HG02870 (cell line): ENCODE measurements at regions not wholly inside any gene's neighbourhood (a gene's known extent, or its start where the extent isn't known, plus 50 kb on each side); places are given as distances from the start of the nearest gene placed in this dataset.

Experiments used
- ATAC-seq: cut with Tn5 transposase; IDR thresholded peaks from one replicate; pipeline ENCODE4 v1.9.1; 2021; ENCODE audit warnings: mild to moderate bottlenecking, moderate library complexity; ENCODE audit not compliant: unreplicated experiment

GRCh38 chr3:110375751-110376518, 695.7 kb upstream of the NECTIN3 start:
- no peak for ATAC-seq

- ATAC-seq, result no peak
Observed at GRCh38 chr3:110378481-110378880, 693.1 kb upstream of the NECTIN3 start.

- no peak for ATAC-seq
Observed at GRCh38 chr3:110381992-110382391, 689.6 kb upstream of the NECTIN3 start.

- no peak for ATAC-seq
Observed at GRCh38 chr3:110383356-110383755, 688.3 kb upstream of the NECTIN3 start.

- no peak for ATAC-seq
Observed at GRCh38 chr3:110384601-110385000, 687.0 kb upstream of the NECTIN3 start.

- no peak for ATAC-seq
Observed at GRCh38 chr3:110389005-110389404, 682.6 kb upstream of the NECTIN3 start.

DNA sequence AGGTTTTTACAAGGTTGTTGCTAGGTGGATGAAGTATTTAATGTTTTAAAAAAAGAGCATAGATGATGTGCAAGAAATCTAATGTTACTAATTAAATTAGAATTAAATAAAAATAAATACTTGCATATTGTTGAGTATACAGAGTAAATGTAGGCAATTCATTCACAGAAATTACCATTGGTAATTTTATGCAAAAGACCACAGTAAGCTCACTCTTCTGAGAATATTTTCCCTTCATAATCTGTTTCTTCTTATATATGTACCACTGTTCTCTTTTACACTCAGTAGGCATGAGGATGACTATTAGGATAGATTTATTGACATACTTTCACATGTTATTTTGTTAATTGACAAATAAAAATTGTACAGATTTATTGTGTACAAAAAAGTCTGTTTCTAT, 681.2 kb upstream of the NECTIN3 start:
- no peak for ATAC-seq

- no peak for ATAC-seq
Observed at GRCh38 chr3:110391042-110391441, 680.6 kb upstream of the NECTIN3 start.

- no peak for ATAC-seq
Observed at GRCh38 chr3:110391640-110392395, 679.8 kb upstream of the NECTIN3 start.

- ATAC-seq, result no peak
Observed at GRCh38 chr3:110393941-110394340, 677.7 kb upstream of the NECTIN3 start.

GRCh38 chr3:110397115-110397514, 674.5 kb upstream of the NECTIN3 start:
- ATAC-seq, result no peak

DNA sequence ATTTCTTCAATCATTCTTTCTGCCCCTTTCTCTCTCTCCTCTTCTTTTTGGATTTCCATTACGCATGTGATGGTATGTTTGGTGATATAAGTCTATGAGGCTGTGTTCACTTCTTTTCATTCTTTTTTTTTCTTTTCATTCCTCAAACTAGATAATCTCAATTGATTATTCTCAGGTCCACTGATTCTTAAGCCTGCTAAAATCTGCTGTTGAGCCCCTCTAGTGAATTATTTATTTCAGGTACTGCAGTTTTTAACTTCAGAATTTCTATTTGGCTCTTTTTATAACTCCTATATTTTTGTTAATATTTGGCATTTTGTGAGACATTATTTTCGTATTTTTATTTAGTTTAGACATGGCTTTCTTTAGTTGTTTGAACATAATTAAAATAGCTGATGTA, 671.3 kb upstream of the NECTIN3 start:
- no peak for ATAC-seq

DNA sequence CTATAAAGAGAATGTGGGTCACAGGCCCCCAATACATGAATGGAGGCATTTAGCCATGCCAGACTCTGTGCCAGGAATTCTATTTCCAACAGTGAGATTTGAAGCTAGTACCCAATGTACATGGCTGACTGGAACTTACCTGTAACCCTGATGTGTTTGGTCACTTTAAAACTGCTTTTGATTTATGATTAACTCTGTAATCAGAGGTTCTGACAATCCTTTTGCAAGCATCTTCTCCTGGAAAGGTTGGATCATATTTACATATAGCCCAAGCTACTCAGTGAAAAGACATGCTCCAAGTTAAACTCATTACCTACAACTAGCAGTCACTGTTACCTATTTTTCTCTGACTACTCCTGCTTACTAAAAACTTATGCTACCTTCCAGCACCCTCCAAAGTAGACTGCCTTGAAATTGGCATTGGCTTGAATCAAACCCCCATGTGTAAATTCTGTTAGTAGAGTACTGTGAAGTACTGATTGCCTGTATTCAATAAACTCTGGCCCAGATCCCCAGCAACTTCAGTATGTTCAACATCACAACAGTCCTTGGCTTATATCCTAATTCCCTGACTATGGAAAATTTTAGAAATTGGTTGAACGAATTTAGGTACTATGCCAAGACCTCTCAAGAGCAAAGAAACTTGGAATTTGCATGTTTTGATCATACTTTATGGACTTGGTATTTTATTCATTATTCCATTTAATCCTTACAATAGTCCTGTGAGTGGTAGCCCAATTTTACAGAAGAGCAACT, 665.6 kb upstream of the NECTIN3 start:
- no peak for ATAC-seq

DNA sequence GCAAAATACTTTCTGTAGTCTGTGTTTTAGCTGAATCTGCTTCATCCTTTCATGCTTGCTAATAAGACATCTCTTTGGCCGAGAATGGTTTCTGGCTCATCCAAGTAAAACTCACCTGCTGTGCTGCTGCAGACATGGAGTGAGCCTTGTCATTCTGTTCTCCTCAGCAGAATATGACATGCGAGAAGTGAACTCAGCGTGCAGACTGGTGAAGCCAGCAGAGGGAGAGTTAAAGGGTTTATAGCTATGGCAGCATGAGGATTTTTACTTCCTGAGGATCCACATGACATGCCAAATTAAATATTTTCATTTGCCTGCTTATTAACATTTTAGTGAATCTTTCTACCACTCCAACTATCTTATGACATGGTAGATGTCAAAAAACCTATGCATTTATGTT, 658.4 kb upstream of the NECTIN3 start:
- ATAC-seq, result no peak

GRCh38 chr3:110413807-110414748, 657.5 kb upstream of the NECTIN3 start:
- no peak for ATAC-seq

DNA sequence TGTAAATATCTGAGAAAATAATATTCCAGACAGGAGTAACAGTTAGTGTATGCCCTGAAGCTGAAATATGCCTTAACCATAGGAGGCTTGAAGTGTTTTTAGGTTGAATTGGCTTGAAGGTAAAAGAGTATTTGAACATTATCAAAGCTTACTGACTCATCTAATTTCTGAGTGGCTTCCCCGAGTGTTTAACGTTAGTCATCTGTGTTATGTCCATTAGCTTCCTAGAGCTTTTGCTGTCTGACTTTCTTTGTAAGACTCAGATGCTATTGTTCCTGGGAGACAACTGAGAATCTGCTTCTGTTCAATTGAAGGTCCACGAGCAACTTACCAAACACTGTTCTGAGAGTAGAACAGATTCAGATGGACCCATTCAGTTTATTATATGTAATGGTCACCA, 656.8 kb upstream of the NECTIN3 start:
- ATAC-seq, result no peak

- ATAC-seq, result no peak
Observed at GRCh38 chr3:110419096-110419495, 652.5 kb upstream of the NECTIN3 start.

- no peak for ATAC-seq
Observed at GRCh38 chr3:110419601-110420000, 652.0 kb upstream of the NECTIN3 start.

DNA sequence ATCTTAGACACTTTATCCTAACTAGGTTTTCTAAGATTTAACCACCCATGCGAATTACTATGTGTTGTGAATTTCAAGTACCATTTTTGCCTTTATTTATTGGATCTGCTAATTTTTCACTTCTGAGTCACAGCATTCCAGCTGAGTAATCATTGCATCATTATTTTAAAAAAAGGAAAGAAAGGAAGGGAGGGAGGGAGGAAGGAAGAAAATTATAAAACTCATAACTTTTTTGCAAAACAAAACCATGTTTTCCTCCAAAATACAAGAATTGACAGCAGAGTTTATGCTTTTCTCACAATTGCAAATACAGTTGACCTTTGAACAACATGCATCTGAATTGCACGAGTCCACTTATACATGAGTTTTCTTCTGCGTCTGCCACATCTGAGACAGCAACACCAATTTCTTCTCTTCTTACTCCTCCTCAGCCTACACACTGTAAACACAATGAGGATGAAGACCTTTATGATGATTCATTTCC, 651.4 kb upstream of the NECTIN3 start:
- ATAC-seq, result no peak

DNA sequence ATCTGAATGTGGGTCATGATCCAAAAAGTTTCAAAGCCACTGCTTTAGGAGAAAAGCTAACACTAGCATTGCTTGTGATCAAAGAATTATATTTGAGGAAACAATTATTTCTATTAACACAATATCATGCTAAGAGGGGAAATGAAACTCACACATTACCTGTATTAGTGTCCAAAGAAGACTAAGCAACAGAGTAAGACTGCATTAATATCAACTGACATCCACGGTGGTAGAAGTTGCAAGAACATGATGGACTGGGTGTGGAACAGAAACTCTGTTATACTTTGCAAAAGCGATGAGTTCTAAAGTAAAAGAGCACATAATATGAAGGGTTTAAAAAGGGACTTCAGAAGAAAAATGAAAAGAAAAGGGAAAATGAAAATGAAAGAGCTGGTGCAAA, 648.3 kb upstream of the NECTIN3 start:
- ATAC-seq, result no peak
